NT2/D1 (cell line): ENCODE measurements at regions not wholly inside any gene's neighbourhood (a gene's known extent, or its start where the extent isn't known, plus 50 kb on each side); places are given as distances from the start of the nearest gene placed in this dataset.

Experiments used
- DNase-seq: peaks from one replicate; pipeline ENCODE4 v3.0.0-alpha.2; 2011; ENCODE audit warnings: low read depth, low spot score
- H3K27me3 ChIP-seq: 2 replicates; pipeline ENCODE4 v1.6.0; 2011; ENCODE audit warnings: mild to moderate bottlenecking; ENCODE audit not compliant: insufficient read length, insufficient read depth
- H3K36me3 ChIP-seq: 2 replicates; pipeline ENCODE4 v1.6.1; 2011; ENCODE audit warnings: mild to moderate bottlenecking, low read length, mixed read lengths; ENCODE audit not compliant: insufficient read depth, insufficient read length
- H3K4me1 ChIP-seq: 2 replicates; pipeline ENCODE4 v1.5.1; 2011; ENCODE audit not compliant: insufficient read depth, insufficient read length
- H3K4me3 ChIP-seq: 2 replicates; pipeline ENCODE4 v1.5.1; 2011; ENCODE audit warnings: low read depth; ENCODE audit not compliant: insufficient read length
- H3K9ac ChIP-seq: 2 replicates; pipeline ENCODE4 v1.6.0; 2011; ENCODE audit warnings: low read depth; ENCODE audit not compliant: insufficient read length
- H3K9me3 ChIP-seq: 2 replicates; pipeline ENCODE4 v1.5.1; 2011; ENCODE audit warnings: mild to moderate bottlenecking, low read length; ENCODE audit not compliant: insufficient read depth
- SUZ12 ChIP-seq: IDR thresholded peaks from 2 replicates; pipeline ENCODE4 v1.6.1; 2011; ENCODE audit not compliant: insufficient read length, insufficient read depth; ENCODE audit errors: extremely low read depth
- YY1 ChIP-seq: IDR thresholded peaks from 2 replicates; pipeline ENCODE4 v1.6.1; 2011; ENCODE audit not compliant: insufficient read length, insufficient read depth
- ZNF274 ChIP-seq: IDR thresholded peaks from 2 replicates; pipeline ENCODE4 v1.6.1; 2011; ENCODE audit warnings: mild to moderate bottlenecking, low read depth, low read length

GRCh38 chr11:70872299-70872698 lies 380.1 kb downstream of the SHANK2 start:
- no peak for TF ChIP-seq YY1
- TF ChIP-seq SUZ12, result no peak
- no peak for TF ChIP-seq ZNF274
- Histone ChIP-seq H3K9me3 (no peaks in the 10 kb centered on the region), H3K36me3 (no peaks in the 10 kb centered on the region), H3K4me3 (no peak overlapping the region), H3K4me1 (peaks cover 8% of the 10 kb centered on the region), H3K27me3 (no peaks in the 10 kb centered on the region), H3K9ac (no peak overlapping the region)
- no peak for DNase-seq

- no peak for TF ChIP-seq YY1
- TF ChIP-seq ZNF274, result no peak
- no peak for TF ChIP-seq SUZ12
- Histone ChIP-seq H3K9me3 (no peaks in the 10 kb centered on the region), H3K27me3 (no peaks in the 10 kb centered on the region), H3K4me1 (peaks cover 13% of the 10 kb centered on the region), H3K9ac (no peak overlapping the region), H3K36me3 (no peaks in the 10 kb centered on the region), H3K4me3 (no peak overlapping the region)
- peak; percentile 75 for DNase-seq
Observed at GRCh38 chr11:70872955-70873735, 379.2 kb downstream of the SHANK2 start.

- no peak overlapping the region for H3K4me3 ChIP-seq
- H3K9ac ChIP-seq, result no peak overlapping the region
- H3K4me1 ChIP-seq, result peaks cover 13% of the 10 kb centered on the region
- TF ChIP-seq YY1 (no peak), SUZ12 (no peak), ZNF274 (no peak)
- no peaks in the 10 kb centered on the region for H3K9me3 ChIP-seq
- DNase-seq, result no peak
- no peaks in the 10 kb centered on the region for H3K27me3 ChIP-seq
- no peaks in the 10 kb centered on the region for H3K36me3 ChIP-seq
Observed at GRCh38 chr11:70873736-70874412, 378.5 kb downstream of the SHANK2 start.

GRCh38 chr11:70876685-70877084 lies 375.7 kb downstream of the SHANK2 start:
- Histone ChIP-seq H3K4me3 (no peak overlapping the region), H3K27me3 (no peaks in the 10 kb centered on the region), H3K9ac (no peak overlapping the region), H3K9me3 (no peaks in the 10 kb centered on the region), H3K4me1 (peaks cover 10% of the 10 kb centered on the region), H3K36me3 (no peaks in the 10 kb centered on the region)
- no peak for TF ChIP-seq ZNF274
- TF ChIP-seq YY1, result no peak
- no peak for TF ChIP-seq SUZ12
- no peak for DNase-seq

- DNase-seq, result no peak
- TF ChIP-seq ZNF274, result no peak
- TF ChIP-seq YY1, result no peak
- Histone ChIP-seq H3K9ac (no peak overlapping the region), H3K9me3 (no peaks in the 10 kb centered on the region), H3K4me1 (peaks cover 14% of the 10 kb centered on the region), H3K36me3 (no peaks in the 10 kb centered on the region), H3K4me3 (no peak overlapping the region), H3K27me3 (no peaks in the 10 kb centered on the region)
Observed at GRCh38 chr11:70877151-70877550, 375.2 kb downstream of the SHANK2 start.

GRCh38 chr11:70878366-70878765 lies 374.0 kb downstream of the SHANK2 start:
- Histone ChIP-seq H3K36me3 (no peaks in the 10 kb centered on the region), H3K4me3 (no peak overlapping the region), H3K9ac (no peak overlapping the region), H3K4me1 (peaks cover 9% of the 10 kb centered on the region), H3K9me3 (no peaks in the 10 kb centered on the region), H3K27me3 (no peaks in the 10 kb centered on the region)
- TF ChIP-seq SUZ12 (no peak), ZNF274 (no peak), YY1 (no peak)
- no peak for DNase-seq

GRCh38 chr11:70879601-70880285 lies 372.6 kb downstream of the SHANK2 start:
- no peak overlapping the region for H3K4me3 ChIP-seq
- TF ChIP-seq ZNF274 (no peak), YY1 (no peak), SUZ12 (no peak)
- peaks cover 9% of the 10 kb centered on the region for H3K4me1 ChIP-seq
- DNase-seq, result no peak
- H3K9ac ChIP-seq, result no peak overlapping the region
- H3K36me3 ChIP-seq, result no peaks in the 10 kb centered on the region
- H3K27me3 ChIP-seq, result no peaks in the 10 kb centered on the region
- no peaks in the 10 kb centered on the region for H3K9me3 ChIP-seq
